ENCODE measurements at regions not wholly inside any gene's neighbourhood (a gene's known extent, or its start where the extent isn't known, plus 50 kb on each side); places are given as distances from the start of the nearest gene placed in this dataset.
"Not testable (repeated sequence)": the region's sequence is repeated elsewhere in the genome, so short reads cannot be mapped to it uniquely, and the experiment has no call there.

GRCh38 chr16:29346203-29346602, 60.3 kb downstream of the NPIPB11 start:
- peak; percentile 87 for ATAC-seq
- BruUV-seq (replicated peaks); H3K36me3 ChIP-seq (ENCODE audit: control insufficient read depth in 2 of 2, insufficient read depth in 2 of 2, low read length in 1 of 2); RAD21 ChIA-PET (ENCODE audit: unreplicated experiment); H3K4me1 ChIP-seq (ENCODE audit: control insufficient read depth, insufficient read depth, low read length); in situ Hi-C loops (cut with MboI); SMC1A ChIA-PET (ENCODE audit: uncharacterized antibody, unreplicated experiment); CTCF ChIA-PET; H3K27me3 ChIP-seq (replicated peaks in 1 of 2; ENCODE audit: control insufficient read depth in 2 of 2, insufficient read depth in 2 of 2, low read length in 1 of 2); H3K4me3 ChIP-seq; POLR2A ChIA-PET; H3K9ac ChIP-seq (ENCODE audit: control insufficient read depth, insufficient read depth, low read length); H2AFZ ChIP-seq (ENCODE audit: control insufficient read depth, low read depth, low read length); H3K4me2 ChIP-seq (ENCODE audit: control insufficient read depth, insufficient read depth); H3K27ac ChIP-seq (ENCODE audit: control insufficient read depth, insufficient read depth); H4K20me1 ChIP-seq (ENCODE audit: control insufficient read depth, insufficient read depth); intact Hi-C loops (cut with micrococcal nuclease; ENCODE audit: unreplicated experiment); DNase-seq (ENCODE audit: low read depth, low spot score); FAIRE-seq; H3K9me3 ChIP-seq (replicated peaks; ENCODE audit: control insufficient read depth, insufficient read depth, low read length); H3K79me2 ChIP-seq (ENCODE audit: control insufficient read depth, insufficient read depth, low read length): not testable (repeated sequence)
- peak; percentile 15; the same call in 1 of the 2 replicates for TF ChIP-seq MTA2 (IDR thresholded peaks at IDR 0.05; ENCODE audit: low read depth)
- 9% methylated on average over 2 of the region's 2 CpGs for WGBS (ENCODE audit: insufficient coverage, insufficient replicate concordance, low lambda C conversion rate, missing lambda C conversion rate)

GRCh38 chr16:29342937-29343336, 63.6 kb downstream of the NPIPB11 start:
- H3K4me2 ChIP-seq (ENCODE audit: control insufficient read depth, insufficient read depth); H4K20me1 ChIP-seq (ENCODE audit: control insufficient read depth, insufficient read depth); SMC1A ChIA-PET (ENCODE audit: uncharacterized antibody, unreplicated experiment); ATAC-seq; CTCF ChIA-PET; H3K4me3 ChIP-seq; FAIRE-seq; DNase-seq (ENCODE audit: low read depth, low spot score); POLR2A ChIA-PET; H3K36me3 ChIP-seq (ENCODE audit: control insufficient read depth in 2 of 2, insufficient read depth in 2 of 2, low read length in 1 of 2); H3K9me3 ChIP-seq (replicated peaks; ENCODE audit: control insufficient read depth, insufficient read depth, low read length); H3K9ac ChIP-seq (ENCODE audit: control insufficient read depth, insufficient read depth, low read length); BruUV-seq (replicated peaks); H3K27ac ChIP-seq (ENCODE audit: control insufficient read depth, insufficient read depth); intact Hi-C loops (cut with micrococcal nuclease; ENCODE audit: unreplicated experiment); H3K79me2 ChIP-seq (ENCODE audit: control insufficient read depth, insufficient read depth, low read length); RAD21 ChIA-PET (ENCODE audit: unreplicated experiment); H2AFZ ChIP-seq (ENCODE audit: control insufficient read depth, low read depth, low read length); H3K27me3 ChIP-seq (replicated peaks in 1 of 2; ENCODE audit: control insufficient read depth in 2 of 2, insufficient read depth in 2 of 2, low read length in 1 of 2); in situ Hi-C loops (cut with MboI): not testable (repeated sequence)
- WGBS (ENCODE audit: insufficient coverage, insufficient replicate concordance, low lambda C conversion rate, missing lambda C conversion rate): 79% methylated on average over 4 of the region's 4 CpGs
- peaks cover 13% of the 10 kb centered on the region for H3K4me1 ChIP-seq (ENCODE audit: control insufficient read depth, insufficient read depth, low read length)

GRCh38 chr16:29340779-29341438, 65.6 kb downstream of the NPIPB11 start:
- H3K4me3 ChIP-seq; H3K27ac ChIP-seq (ENCODE audit: control insufficient read depth, insufficient read depth); CTCF ChIA-PET; H3K9me3 ChIP-seq (replicated peaks; ENCODE audit: control insufficient read depth, insufficient read depth, low read length); FAIRE-seq; H3K9ac ChIP-seq (ENCODE audit: control insufficient read depth, insufficient read depth, low read length); DNase-seq (ENCODE audit: low read depth, low spot score); POLR2A ChIA-PET; H3K36me3 ChIP-seq (ENCODE audit: control insufficient read depth in 2 of 2, insufficient read depth in 2 of 2, low read length in 1 of 2); in situ Hi-C loops (cut with MboI); H3K27me3 ChIP-seq (replicated peaks in 1 of 2; ENCODE audit: control insufficient read depth in 2 of 2, insufficient read depth in 2 of 2, low read length in 1 of 2); H3K4me2 ChIP-seq (ENCODE audit: control insufficient read depth, insufficient read depth); H4K20me1 ChIP-seq (ENCODE audit: control insufficient read depth, insufficient read depth); SMC1A ChIA-PET (ENCODE audit: uncharacterized antibody, unreplicated experiment); intact Hi-C loops (cut with micrococcal nuclease; ENCODE audit: unreplicated experiment); H3K79me2 ChIP-seq (ENCODE audit: control insufficient read depth, insufficient read depth, low read length); H2AFZ ChIP-seq (ENCODE audit: control insufficient read depth, low read depth, low read length); BruUV-seq (replicated peaks): not testable (repeated sequence)
- peaks cover 13% of the 10 kb centered on the region for H3K4me1 ChIP-seq (ENCODE audit: control insufficient read depth, insufficient read depth, low read length)
- RAD21 ChIA-PET (ENCODE audit: unreplicated experiment): interaction anchor here (0.7 kb wide), 1 partner anchor 361 kb away, joined by 4 read pairs; no protein-coding TSS in a partner anchor
- 83% methylated on average over 8 of the region's 9 CpGs for WGBS (ENCODE audit: insufficient coverage, insufficient replicate concordance, low lambda C conversion rate, missing lambda C conversion rate)
- peak; percentile 2; the same call in 1 of the 3 replicates for ATAC-seq

Data from GM12878 (cell line).